ENCODE measurements at regions not wholly inside any gene's neighbourhood (a gene's known extent, or its start where the extent isn't known, plus 50 kb on each side); places are given as distances from the start of the nearest gene placed in this dataset.

- DNase-seq: no peak
These were observed 95.2 kb upstream of the TMCC3 start for GRCh38 chr12:94745562-94745961.

GRCh38 chr12:94743174-94743573 is 92.8 kb upstream of the TMCC3 start:
- no peak for DNase-seq

GRCh38 chr12:94740601-94741362 is 90.4 kb upstream of the TMCC3 start:
- no peak for DNase-seq

- no peak for DNase-seq
These were observed 86.5 kb upstream of the TMCC3 start for GRCh38 chr12:94736820-94737219.

- DNase-seq: no peak
These were observed 85.6 kb upstream of the TMCC3 start for GRCh38 chr12:94736004-94736403.

GRCh38 chr12:94733727-94734126 is 83.4 kb upstream of the TMCC3 start:
- no peak for DNase-seq

GRCh38 chr12:94732367-94732990 is 82.1 kb upstream of the TMCC3 start:
- DNase-seq: no peak

GRCh38 chr12:94731733-94732360 is 81.5 kb upstream of the TMCC3 start:
- no peak for DNase-seq

GRCh38 chr12:94730847-94731246 is 80.5 kb upstream of the TMCC3 start:
- DNase-seq: no peak

GRCh38 chr12:94726236-94726835 is 76.0 kb upstream of the TMCC3 start:
- no peak for DNase-seq

GRCh38 chr12:94725375-94726168 is 75.2 kb upstream of the TMCC3 start:
- no peak for DNase-seq

GRCh38 chr12:94722664-94723063 is 72.3 kb upstream of the TMCC3 start:
- DNase-seq: no peak

- DNase-seq: no peak
These were observed 70.8 kb upstream of the TMCC3 start for GRCh38 chr12:94721173-94721572.

- DNase-seq: no peak
These were observed 67.8 kb upstream of the TMCC3 start for GRCh38 chr12:94718114-94718513.

- DNase-seq: no peak
These were observed 67.3 kb upstream of the TMCC3 start for GRCh38 chr12:94717656-94718055.

GRCh38 chr12:94717108-94717507 is 66.8 kb upstream of the TMCC3 start:
- DNase-seq: no peak

GRCh38 chr12:94716339-94716738 is 66.0 kb upstream of the TMCC3 start:
- no peak for DNase-seq

GRCh38 chr12:94714378-94715114 is 64.2 kb upstream of the TMCC3 start:
- no peak for DNase-seq

- DNase-seq: no peak
These were observed 62.6 kb upstream of the TMCC3 start for GRCh38 chr12:94712815-94713515.

- DNase-seq: peak in 1 of 2 experiments; percentile 15
These were observed 60.6 kb upstream of the TMCC3 start for GRCh38 chr12:94710933-94711332.

GRCh38 chr12:94707892-94708291 is 57.5 kb upstream of the TMCC3 start:
- DNase-seq: no peak

GRCh38 chr12:94707036-94707435 is 56.7 kb upstream of the TMCC3 start:
- DNase-seq: no peak
